Stimulated activated CD8-positive, alpha-beta memory T cell treated with anti-CD3 and anti-CD28 coated beads, Interleukin-4, amount 100 ng/mL, for 4 hours (primary cell): ENCODE measurements at regions not wholly inside any gene's neighbourhood (a gene's known extent, or its start where the extent isn't known, plus 50 kb on each side); places are given as distances from the start of the nearest gene placed in this dataset.

Experiments used
- DNase-seq, 2 donors: peaks; one replicate each; pipeline ENCODE4 v3.0.0-alpha.2; 2020; ENCODE audit warnings: low read depth in 2 of 2, low spot score in 1 of 2

GRCh38 chr2:103469800-103470199 lies 708.0 kb downstream of the TMEM182 start:
- DNase-seq, result no peak

- no peak for DNase-seq
These were observed 723.1 kb downstream of the TMEM182 start for GRCh38 chr2:103484906-103485305.

GRCh38 chr2:103496850-103497249 lies 735.0 kb downstream of the TMEM182 start:
- DNase-seq, result no peak

GRCh38 chr2:103506812-103507211 lies 745.0 kb downstream of the TMEM182 start:
- no peak for DNase-seq

- no peak for DNase-seq
These were observed 750.6 kb downstream of the TMEM182 start for GRCh38 chr2:103512442-103512841.

- DNase-seq, result no peak
These were observed 758.7 kb downstream of the TMEM182 start for GRCh38 chr2:103520547-103520946.

GRCh38 chr2:103525756-103526155 lies 763.9 kb downstream of the TMEM182 start:
- DNase-seq, result no peak

- no peak for DNase-seq
These were observed 764.9 kb downstream of the TMEM182 start for GRCh38 chr2:103526757-103527156.

GRCh38 chr2:103527278-103527677 lies 765.4 kb downstream of the TMEM182 start:
- DNase-seq, result no peak

- DNase-seq, result no peak
These were observed 768.1 kb downstream of the TMEM182 start for GRCh38 chr2:103529798-103530502.

GRCh38 chr2:103552775-103553174 lies 790.9 kb downstream of the TMEM182 start:
- no peak for DNase-seq

- no peak for DNase-seq
These were observed 833.0 kb downstream of the TMEM182 start for GRCh38 chr2:103594823-103595222.

- no peak for DNase-seq
These were observed 843.4 kb downstream of the TMEM182 start for GRCh38 chr2:103605071-103605780.

GRCh38 chr2:103615611-103616105 lies 853.8 kb downstream of the TMEM182 start:
- DNase-seq, result no peak

- no peak for DNase-seq
These were observed 855.1 kb downstream of the TMEM182 start for GRCh38 chr2:103616891-103617290.

GRCh38 chr2:103618112-103618511 lies 856.3 kb downstream of the TMEM182 start:
- no peak for DNase-seq

GRCh38 chr2:103627301-103627700 lies 865.5 kb downstream of the TMEM182 start:
- no peak for DNase-seq

- no peak for DNase-seq
These were observed 877.1 kb downstream of the TMEM182 start for GRCh38 chr2:103638978-103639377.

- DNase-seq, result no peak
These were observed 894.7 kb downstream of the TMEM182 start for GRCh38 chr2:103656558-103656957.

GRCh38 chr2:103660519-103660918 lies 898.7 kb downstream of the TMEM182 start:
- DNase-seq, result no peak

GRCh38 chr2:103660947-103661346 lies 899.1 kb downstream of the TMEM182 start:
- DNase-seq, result no peak

- DNase-seq, result no peak
These were observed 902.9 kb downstream of the TMEM182 start for GRCh38 chr2:103664690-103665089.
